Liver (tissue), 3 donors: ENCODE measurements at regions not wholly inside any gene's neighbourhood (a gene's known extent, or its start where the extent isn't known, plus 50 kb on each side); places are given as distances from the start of the nearest gene placed in this dataset.

Source experiments
- CTCF ChIP-seq: fragments of 150-350 bp; IDR thresholded peaks from 2 replicates; pipeline ENCODE4 v1.5.1; 2017; ENCODE audit warnings: improper control_type of control experiment, low read depth, low read length; ENCODE audit not compliant: missing input control
- GABPA ChIP-seq, 2 donors: IDR thresholded peaks in 1 of 2; conservative IDR thresholded peaks in 1 of 2; 2 replicates each; pipeline ENCODE4 v1.6.1; 2016; ENCODE audit warnings: antibody characterized with exemption in 2 of 2, mild to moderate bottlenecking in 1 of 2, moderate library complexity in 1 of 2
- SP1 ChIP-seq: IDR thresholded peaks from 2 replicates; pipeline ENCODE4 v1.6.1; 2018; ENCODE audit warnings: antibody characterized with exemption, mild to moderate bottlenecking
- TAF1 ChIP-seq: conservative IDR thresholded peaks from 2 replicates; pipeline ENCODE4 v1.6.1; 2016; ENCODE audit warnings: antibody characterized with exemption, mild to moderate bottlenecking
- YY1 ChIP-seq: IDR thresholded peaks from 2 replicates; pipeline ENCODE4 v1.6.1; 2016; ENCODE audit warnings: antibody characterized with exemption, mild to moderate bottlenecking
- donor health status: healthy.
- donor health status: healthy.

DNA sequence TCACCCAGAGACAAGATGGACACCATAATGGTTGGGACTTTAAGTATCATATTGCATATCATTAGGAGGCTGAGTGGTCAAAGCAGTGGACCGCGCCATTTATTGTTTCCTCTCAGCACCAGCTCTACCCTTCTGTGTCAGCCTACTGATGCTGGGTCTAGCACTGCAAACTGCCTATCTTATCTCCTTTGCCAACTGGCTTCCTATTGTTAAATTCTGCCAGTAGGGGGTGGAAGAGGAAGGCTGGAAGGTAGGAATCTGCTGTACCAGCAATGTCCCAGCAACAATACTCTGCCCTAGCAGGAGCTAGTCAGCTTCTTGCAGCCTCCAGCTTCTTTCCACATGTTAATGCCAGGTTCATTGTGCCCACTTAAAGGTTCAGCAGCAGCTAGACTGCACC, 367.1 kb upstream of the PDGFD start:
- TF ChIP-seq TAF1 (no peak), GABPA (IDR thresholded peaks at IDR 0.05 in 1 of 2, conservative IDR thresholded peaks at IDR 0.05 in 1 of 2) (no peak), CTCF (no peak), YY1 (no peak), SP1 (no peak)
